BE2C (cell line): ENCODE measurements at regions not wholly inside any gene's neighbourhood (a gene's known extent, or its start where the extent isn't known, plus 50 kb on each side); places are given as distances from the start of the nearest gene placed in this dataset.

Experiments
- DNase-seq: peaks from one replicate; pipeline ENCODE4 v3.0.0-alpha.2; 2020
- H3K27me3 ChIP-seq: fragments of 250-450 bp; sonication (Bioruptor Pico); 2 replicates; pipeline ENCODE4 v1.5.1; 2020; ENCODE audit warnings: mild to moderate bottlenecking
- H3K36me3 ChIP-seq: fragments of 250-450 bp; sonication (Bioruptor Pico); 2 replicates; pipeline ENCODE4 v1.5.1; 2020; ENCODE audit warnings: mild to moderate bottlenecking
- H3K4me1 ChIP-seq: fragments of 250-450 bp; sonication (Bioruptor Pico); 2 replicates; pipeline ENCODE4 v1.5.1; 2020
- H3K4me3 ChIP-seq: 2 replicates; pipeline ENCODE4 v1.5.1; 2011; ENCODE audit warnings: low read depth, low read length
- H3K9me3 ChIP-seq: fragments of 250-450 bp; sonication (Bioruptor Pico); 2 replicates; pipeline ENCODE4 v1.5.1; 2020
- TF ChIP-seq, protein P1 (sequence below): IDR thresholded peaks from 2 replicates; pipeline ENCODE4 v1.5.1; 2012; ENCODE audit warnings: mild to moderate bottlenecking, low read depth, low read length

DNA sequence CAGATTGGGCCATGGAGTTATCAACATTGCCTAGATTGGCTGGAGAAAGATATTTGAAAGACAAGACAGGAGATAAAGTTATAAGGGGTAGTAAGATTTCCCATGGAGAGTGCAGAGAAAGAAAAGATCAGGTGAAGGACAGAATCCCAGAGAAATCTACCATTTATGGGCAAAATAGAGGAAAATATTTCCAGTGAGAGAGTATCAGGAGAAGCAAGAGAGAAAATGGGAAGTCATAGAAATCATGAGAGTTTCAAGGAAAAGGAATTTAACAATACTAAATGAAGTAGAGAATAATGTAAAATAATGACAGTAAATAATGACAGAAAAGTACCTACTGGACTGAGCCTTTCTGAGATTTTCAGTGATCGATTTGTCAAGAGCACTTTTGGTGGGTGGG lies 447.6 kb upstream of the CHST9 start:
- no peaks in the 10 kb centered on the region for H3K4me1 ChIP-seq
- no peaks in the 10 kb centered on the region for H3K9me3 ChIP-seq
- H3K4me3 ChIP-seq = no peak overlapping the region
- H3K27me3 ChIP-seq = no peaks in the 10 kb centered on the region
- no peaks in the 10 kb centered on the region for H3K36me3 ChIP-seq
- TF ChIP-seq, protein P1, sequence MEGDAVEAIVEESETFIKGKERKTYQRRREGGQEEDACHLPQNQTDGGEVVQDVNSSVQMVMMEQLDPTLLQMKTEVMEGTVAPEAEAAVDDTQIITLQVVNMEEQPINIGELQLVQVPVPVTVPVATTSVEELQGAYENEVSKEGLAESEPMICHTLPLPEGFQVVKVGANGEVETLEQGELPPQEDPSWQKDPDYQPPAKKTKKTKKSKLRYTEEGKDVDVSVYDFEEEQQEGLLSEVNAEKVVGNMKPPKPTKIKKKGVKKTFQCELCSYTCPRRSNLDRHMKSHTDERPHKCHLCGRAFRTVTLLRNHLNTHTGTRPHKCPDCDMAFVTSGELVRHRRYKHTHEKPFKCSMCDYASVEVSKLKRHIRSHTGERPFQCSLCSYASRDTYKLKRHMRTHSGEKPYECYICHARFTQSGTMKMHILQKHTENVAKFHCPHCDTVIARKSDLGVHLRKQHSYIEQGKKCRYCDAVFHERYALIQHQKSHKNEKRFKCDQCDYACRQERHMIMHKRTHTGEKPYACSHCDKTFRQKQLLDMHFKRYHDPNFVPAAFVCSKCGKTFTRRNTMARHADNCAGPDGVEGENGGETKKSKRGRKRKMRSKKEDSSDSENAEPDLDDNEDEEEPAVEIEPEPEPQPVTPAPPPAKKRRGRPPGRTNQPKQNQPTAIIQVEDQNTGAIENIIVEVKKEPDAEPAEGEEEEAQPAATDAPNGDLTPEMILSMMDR = no peak
- DNase-seq = no peak

DNA sequence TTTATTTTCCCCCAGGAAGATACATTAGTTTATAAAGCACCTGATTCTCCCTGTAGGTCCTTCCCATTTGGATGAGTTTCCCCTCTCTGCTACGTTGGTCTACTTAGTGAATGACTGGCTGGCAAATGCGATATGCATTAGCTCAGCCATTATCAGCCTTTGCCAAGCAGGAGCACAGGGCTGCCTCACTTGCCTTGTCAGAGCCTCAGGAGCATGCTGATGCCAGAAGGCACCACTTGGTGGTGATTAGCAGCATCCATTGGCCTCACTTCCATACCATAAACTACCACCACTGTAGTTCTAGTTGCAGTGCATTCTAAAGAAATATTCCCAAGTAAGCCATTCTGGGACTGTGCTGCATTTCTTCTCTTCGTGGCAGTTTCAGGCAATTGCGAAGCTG lies 442.8 kb upstream of the CHST9 start:
- H3K27me3 ChIP-seq = no peaks in the 10 kb centered on the region
- DNase-seq = peak; percentile 12

DNA sequence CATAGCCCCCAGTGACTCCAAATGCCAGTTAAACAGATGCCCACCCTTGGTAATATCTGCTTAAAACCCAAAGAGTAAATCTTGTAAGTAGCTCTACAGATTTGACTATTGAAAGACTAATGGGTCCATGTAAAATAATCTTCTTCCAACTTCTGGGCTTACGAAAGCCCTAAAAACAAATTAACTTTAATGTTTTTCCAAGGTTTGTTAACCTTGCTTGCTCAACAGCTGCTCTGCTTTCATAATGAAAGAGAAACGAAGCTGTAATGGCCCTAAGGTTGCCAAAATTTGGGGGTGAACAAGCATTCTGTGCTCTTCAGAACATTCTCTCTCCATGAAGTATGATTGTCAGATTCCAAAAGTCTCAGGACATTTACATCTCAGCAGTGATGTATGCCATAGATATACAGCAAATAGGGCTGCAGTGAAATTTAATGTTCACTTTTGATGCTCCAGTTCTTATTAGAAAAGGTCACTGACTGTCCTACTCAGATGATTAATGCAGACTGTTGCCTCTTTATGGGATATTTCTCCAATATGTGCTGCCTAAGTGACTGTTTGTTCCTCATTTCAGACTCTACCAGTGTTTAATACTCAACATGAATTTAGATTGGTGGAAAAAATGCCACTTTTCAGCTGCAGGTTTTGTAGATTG lies 436.3 kb upstream of the CHST9 start:
- Histone ChIP-seq H3K4me1 (no peaks in the 10 kb centered on the region), H3K27me3 (no peaks in the 10 kb centered on the region), H3K4me3 (no peak overlapping the region), H3K36me3 (no peaks in the 10 kb centered on the region), H3K9me3 (no peaks in the 10 kb centered on the region)
- TF ChIP-seq, protein P1 = no peak
- no peak for DNase-seq

More for the DNA sequence above, 442.8 kb upstream of the CHST9 start:
- H3K4me3 ChIP-seq = no peak overlapping the region
- no peaks in the 10 kb centered on the region for H3K4me1 ChIP-seq
- H3K9me3 ChIP-seq = no peaks in the 10 kb centered on the region
- TF ChIP-seq, protein P1 = no peak
- no peaks in the 10 kb centered on the region for H3K36me3 ChIP-seq

DNA sequence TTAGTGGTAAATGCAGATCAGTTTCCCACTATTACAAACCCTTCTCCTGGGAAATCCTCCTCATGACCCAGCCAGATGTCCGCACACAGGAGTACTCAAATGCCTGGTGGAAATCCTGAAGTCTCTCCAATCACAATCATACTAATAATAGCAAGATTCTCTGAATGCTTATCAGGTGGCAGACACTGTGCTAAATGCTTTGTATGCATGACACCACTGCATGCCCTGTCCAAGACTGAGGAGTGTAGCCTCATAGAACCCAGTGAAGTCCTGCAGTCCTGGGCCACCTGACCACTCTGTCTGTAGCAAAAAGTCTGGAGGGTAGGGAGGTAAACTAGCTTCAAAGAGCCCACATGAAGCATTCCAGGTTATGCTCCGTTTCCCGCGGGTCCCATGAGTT lies 434.8 kb upstream of the CHST9 start:
- no peak for DNase-seq
- Histone ChIP-seq H3K4me1 (no peaks in the 10 kb centered on the region), H3K9me3 (no peaks in the 10 kb centered on the region), H3K27me3 (no peaks in the 10 kb centered on the region), H3K36me3 (no peaks in the 10 kb centered on the region), H3K4me3 (no peak overlapping the region)
- TF ChIP-seq, protein P1 = no peak

DNA sequence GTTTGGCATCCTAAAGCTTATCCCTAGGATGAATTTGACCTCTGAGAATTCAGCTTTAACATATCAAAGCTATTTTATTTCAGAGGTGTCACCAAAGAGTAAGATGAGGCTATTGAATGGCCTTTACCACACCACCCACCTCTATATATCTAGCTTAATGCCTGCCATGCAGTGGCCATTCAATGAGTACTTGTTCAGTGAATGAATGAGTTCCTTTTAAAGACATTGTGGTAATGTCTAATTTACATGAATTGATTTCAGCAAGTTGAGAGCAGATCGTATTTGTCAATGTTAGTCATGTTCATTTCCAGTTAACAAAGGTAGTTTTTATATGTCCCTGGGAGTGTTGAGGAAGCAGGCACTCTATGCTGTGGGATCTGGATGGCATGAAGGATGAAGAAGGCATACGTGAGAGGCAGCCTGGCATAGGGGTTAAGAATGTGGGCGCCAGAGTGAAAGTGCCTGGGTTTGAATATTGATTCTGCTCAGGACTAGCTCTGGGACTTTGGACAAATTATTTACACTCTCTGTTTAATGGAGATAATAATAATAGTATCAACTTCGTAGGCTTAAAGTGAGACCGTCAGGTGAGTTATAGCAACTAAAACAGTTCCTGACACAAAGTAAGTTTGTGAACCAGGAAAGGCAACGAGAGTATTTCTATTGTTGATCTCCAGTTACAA lies 434.1 kb upstream of the CHST9 start:
- Histone ChIP-seq H3K9me3 (no peaks in the 10 kb centered on the region), H3K36me3 (no peaks in the 10 kb centered on the region), H3K4me1 (no peaks in the 10 kb centered on the region), H3K27me3 (no peaks in the 10 kb centered on the region), H3K4me3 (no peak overlapping the region)
- no peak for DNase-seq
- TF ChIP-seq, protein P1 = no peak

DNA sequence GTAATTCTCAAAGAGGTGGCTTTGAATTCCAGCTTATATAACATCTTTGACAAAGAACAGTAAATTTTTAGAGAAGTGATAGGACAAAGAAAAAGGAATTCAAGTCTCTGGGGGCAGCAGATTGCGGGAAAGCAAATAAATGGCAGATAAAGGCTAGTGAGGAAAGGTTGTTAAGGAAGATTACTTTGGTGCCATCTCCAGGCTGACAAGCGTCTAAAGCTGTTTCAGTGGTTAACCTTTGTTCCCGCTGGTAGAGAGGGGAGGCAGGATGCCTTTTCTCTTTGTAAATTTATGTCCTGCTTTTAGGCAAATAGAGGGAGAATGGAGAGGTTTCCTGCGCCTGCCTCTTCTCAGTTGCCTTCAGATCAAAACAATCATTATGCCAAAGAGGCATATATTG lies 431.2 kb upstream of the CHST9 start:
- Histone ChIP-seq H3K36me3 (no peaks in the 10 kb centered on the region), H3K4me1 (no peaks in the 10 kb centered on the region), H3K9me3 (no peaks in the 10 kb centered on the region), H3K4me3 (no peak overlapping the region), H3K27me3 (no peaks in the 10 kb centered on the region)
- no peak for DNase-seq
- TF ChIP-seq, protein P1 = no peak
